K562 (cell line): ENCODE measurements at regions not wholly inside any gene's neighbourhood (a gene's known extent, or its start where the extent isn't known, plus 50 kb on each side); places are given as distances from the start of the nearest gene placed in this dataset.

ENCODE experiments used
- ATAC-seq: fragments of 200-7000 bp; cut with Tn5 transposase; 3 replicates; pipeline ENCODE4 v1.9.1; 2020; ENCODE audit warnings: moderate library complexity
- BruUV-seq: library from RNA; stranded (reverse); fragments of 400-500 nt; replicated peaks from 2 replicates; lab custom pipeline; 2021; lab: Mats Ljungman, UMichigan
- CTCF ChIA-PET: fragments of 300-600 bp; formaldehyde crosslinking; extraction: SDS; loops from one replicate; lab custom pipeline; 2021; ENCODE audit warnings: low intra/inter-chr PET ratio; lab: Yijun Ruan, JAX
- POLR2A ChIA-PET: fragments of 300-600, 350-650 bp; sonication (Branson Sonifier 250); formaldehyde crosslinking; extraction: SDS; loops from one replicate; lab custom pipeline; 2021; ENCODE audit warnings: antibody characterized with exemption, inconsistent platforms; lab: Yijun Ruan, JAX
- DNase-seq, 4 experiments: peaks; one replicate each; pipeline versions ENCODE4 v3.0.0 to v3.0.0-alpha.2; 2011 to 2018; ENCODE audit warnings: low spot score in 3 of 4, mixed read lengths in 3 of 4; ENCODE audit errors: extremely low read depth in 1 of 4
- FAIRE-seq: peaks from 2 replicates; lab custom pipeline; 2011; peaks lifted over from hg19 to GRCh38; lab: Jason Lieb, UNC
- H2AFZ ChIP-seq: 2 replicates; pipeline ENCODE4 v1.6.0; 2011; ENCODE audit warnings: low read depth, low read length, control low read depth, inconsistent platforms
- H3K27ac ChIP-seq: fragments of 200-600 bp; 3 replicates; pipeline ENCODE4 v1.8.0; 2011; ENCODE audit warnings: low read depth, mild to moderate bottlenecking, control low read depth, inconsistent platforms, low read length, moderate library complexity, mixed read lengths; ENCODE audit errors: extremely low read depth
- H3K27me3 ChIP-seq, 2 experiments: fragments of 300-600 bp in 1 of 2; 2 replicates in 1 of 2; 3 replicates in 1 of 2; pipeline versions ENCODE4 v1.6.0 to v1.8.0; 2011; ENCODE audit warnings: inconsistent platforms in 2 of 2, low read length in 2 of 2, mild to moderate bottlenecking in 1 of 2, mixed read lengths in 1 of 2, moderate library complexity in 1 of 2; ENCODE audit not compliant: control insufficient read depth in 2 of 2, insufficient read depth in 2 of 2
- H3K36me3 ChIP-seq: fragments of 300-600 bp; 3 replicates; pipeline ENCODE4 v1.8.0; 2011; ENCODE audit warnings: mild to moderate bottlenecking, low read length, inconsistent platforms; ENCODE audit not compliant: control insufficient read depth, insufficient read depth
- H3K4me1 ChIP-seq, 2 experiments: fragments of 200-600 bp in 1 of 2; replicated peaks in 1 of 2; 2 replicates in 1 of 2; 3 replicates in 1 of 2; pipeline versions ENCODE4 v1.5.1 to v1.8.0; 2011; ENCODE audit warnings: inconsistent platforms in 2 of 2, low read length in 2 of 2, mild to moderate bottlenecking in 1 of 2, mixed read lengths in 1 of 2, moderate library complexity in 1 of 2; ENCODE audit not compliant: control insufficient read depth in 2 of 2, insufficient read depth in 2 of 2
- H3K4me2 ChIP-seq: 2 replicates; pipeline ENCODE4 v1.6.1; 2011; ENCODE audit warnings: low read length, control low read depth, inconsistent platforms, mixed read lengths; ENCODE audit not compliant: insufficient read depth
- H3K4me3 ChIP-seq: fragments of 200-600 bp; sonication (generic), shearing (Covaris generic); 2 replicates; pipeline ENCODE4 v1.5.1; 2016; ENCODE audit warnings: control low read depth, inconsistent platforms
- H3K79me2 ChIP-seq: fragments of 200-600 bp; 3 replicates; pipeline ENCODE4 v1.8.0; 2011; ENCODE audit warnings: low read length, inconsistent platforms; ENCODE audit not compliant: control insufficient read depth, insufficient read depth
- H3K9ac ChIP-seq, 2 experiments: 2 replicates each; pipeline versions ENCODE4 v1.6.0 to v1.6.1; 2011; ENCODE audit warnings: low read depth in 2 of 2, low read length in 2 of 2, control low read depth in 1 of 2, inconsistent platforms in 1 of 2, mild to moderate bottlenecking in 1 of 2, mixed read lengths in 1 of 2; ENCODE audit not compliant: insufficient read depth in 1 of 2
- H3K9me1 ChIP-seq: one replicate; pipeline ENCODE4 v1.6.0; 2011; ENCODE audit warnings: inconsistent platforms, mild to moderate bottlenecking, low read length, moderate library complexity; ENCODE audit not compliant: control insufficient read depth, insufficient read depth
- H3K9me3 ChIP-seq: replicated peaks from 2 replicates; pipeline ENCODE4 v1.5.1; 2011; ENCODE audit warnings: low read depth, low read length, inconsistent platforms; ENCODE audit not compliant: control insufficient read depth, insufficient read depth
- H4K20me1 ChIP-seq: replicated peaks from 2 replicates; pipeline ENCODE4 v1.6.1; 2011; ENCODE audit warnings: low read length, inconsistent platforms, mixed read lengths; ENCODE audit not compliant: control insufficient read depth, insufficient read depth
- CEBPG ChIP-seq, 3 experiments: fragments of 200-800 bp in 1 of 3; sonication (Bioruptor generic) in 1 of 3; sonication (generic) in 1 of 3; formaldehyde crosslinking in 1 of 3; IDR thresholded peaks in 2 of 3; conservative IDR thresholded peaks in 1 of 3; 2 replicates each; pipeline versions ENCODE4 v1.6.1 to v1.8.0; 2016 to 2022; ENCODE audit warnings: missing compliant biosample characterization in 2 of 3, missing genetic modification characterization in 2 of 3, mild to moderate bottlenecking in 1 of 3, missing genetic modification reagents in 1 of 3
- FOXA3 ChIP-seq, 2 experiments: fragments of 450-650 bp in 1 of 2; sonication (generic) in 1 of 2; formaldehyde crosslinking; IDR thresholded peaks in 1 of 2; conservative IDR thresholded peaks in 1 of 2; 2 replicates each; pipeline versions ENCODE4 v1.4.0 to v1.8.0; 2020 to 2022; ENCODE audit warnings: mild to moderate bottlenecking in 2 of 2, missing genetic modification reagents in 1 of 2
- ZNF24 ChIP-seq: fragments of 450-650 bp; IDR thresholded peaks from 2 replicates; pipeline ENCODE4 v1.6.1; 2016
- ZNF324 ChIP-seq: fragments of 250-450 bp; sonication (Bioruptor Pico); IDR thresholded peaks from 2 replicates; pipeline ENCODE4 v1.4.0; 2020; ENCODE audit warnings: mild to moderate bottlenecking
- WGBS: fragments of 100-300 bp; shearing (Covaris generic); methylation state at CpG from one replicate; pipeline ENCODE4 v1.1.6; 2016; ENCODE audit warnings: low coverage, mixed read lengths; ENCODE audit not compliant: insufficient coverage; ENCODE audit errors: missing lambda C conversion rate; 5-methylcytosine and 5-hydroxymethylcytosine counted together
- in situ Hi-C: fragments of 300-500 bp; cut with MboI; formaldehyde crosslinking; loops from 4 replicates; pipeline ENCODE4 v1.15.0; 2018; ENCODE audit warnings: inconsistent platforms, mixed read lengths
- intact Hi-C: fragments of 100-400 bp; cut with micrococcal nuclease; formaldehyde crosslinking; loops from 2 replicates; pipeline ENCODE4 v1.14.2; 2022
- TF ChIP-seq, protein P1 (sequence below): fragments of 450-650 bp; IDR thresholded peaks from 2 replicates; pipeline ENCODE4 v1.6.1; 2016; ENCODE audit warnings: low read depth

DNA sequence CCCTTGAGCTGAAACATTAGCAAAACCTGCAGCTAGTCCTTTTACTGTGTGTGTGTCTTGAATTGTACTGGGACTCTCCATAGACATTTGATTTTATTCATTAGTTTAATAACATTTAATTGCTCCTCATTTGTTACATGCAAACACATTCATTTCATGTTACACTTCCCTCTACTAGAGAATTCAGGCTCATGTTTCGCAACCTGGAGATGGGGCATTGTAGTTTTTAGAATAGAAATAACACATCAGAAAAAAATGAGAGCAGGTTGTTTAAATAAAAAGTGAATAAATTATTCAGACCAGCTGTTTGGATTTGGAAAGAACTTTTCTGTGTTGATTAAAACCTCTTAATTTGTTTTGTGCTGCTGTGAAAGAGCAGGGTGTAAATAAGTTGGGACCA, 243.9 kb downstream of the ETV1 start:
- DNase-seq (no peak), FAIRE-seq (no peak), ATAC-seq (no peak)
- TF ChIP-seq FOXA3 (CRISPR knock-in tag; conservative IDR thresholded peaks at IDR 0.05 in 1 of 2, IDR thresholded peaks at IDR 0.05 in 1 of 2) (no peak), CEBPG (CRISPR knock-in tag; IDR thresholded peaks at IDR 0.05) (no peak), CEBPG (tag; conservative IDR thresholded peaks at IDR 0.05 in 1 of 2, IDR thresholded peaks at IDR 0.05 in 1 of 2) (peak in 1 of 2 experiments; percentile 30; a peak in 1 of 4 replicates), ZNF324 (CRISPR knock-in tag) (no peak), ZNF24 (no peak)
- TF ChIP-seq, protein P1, sequence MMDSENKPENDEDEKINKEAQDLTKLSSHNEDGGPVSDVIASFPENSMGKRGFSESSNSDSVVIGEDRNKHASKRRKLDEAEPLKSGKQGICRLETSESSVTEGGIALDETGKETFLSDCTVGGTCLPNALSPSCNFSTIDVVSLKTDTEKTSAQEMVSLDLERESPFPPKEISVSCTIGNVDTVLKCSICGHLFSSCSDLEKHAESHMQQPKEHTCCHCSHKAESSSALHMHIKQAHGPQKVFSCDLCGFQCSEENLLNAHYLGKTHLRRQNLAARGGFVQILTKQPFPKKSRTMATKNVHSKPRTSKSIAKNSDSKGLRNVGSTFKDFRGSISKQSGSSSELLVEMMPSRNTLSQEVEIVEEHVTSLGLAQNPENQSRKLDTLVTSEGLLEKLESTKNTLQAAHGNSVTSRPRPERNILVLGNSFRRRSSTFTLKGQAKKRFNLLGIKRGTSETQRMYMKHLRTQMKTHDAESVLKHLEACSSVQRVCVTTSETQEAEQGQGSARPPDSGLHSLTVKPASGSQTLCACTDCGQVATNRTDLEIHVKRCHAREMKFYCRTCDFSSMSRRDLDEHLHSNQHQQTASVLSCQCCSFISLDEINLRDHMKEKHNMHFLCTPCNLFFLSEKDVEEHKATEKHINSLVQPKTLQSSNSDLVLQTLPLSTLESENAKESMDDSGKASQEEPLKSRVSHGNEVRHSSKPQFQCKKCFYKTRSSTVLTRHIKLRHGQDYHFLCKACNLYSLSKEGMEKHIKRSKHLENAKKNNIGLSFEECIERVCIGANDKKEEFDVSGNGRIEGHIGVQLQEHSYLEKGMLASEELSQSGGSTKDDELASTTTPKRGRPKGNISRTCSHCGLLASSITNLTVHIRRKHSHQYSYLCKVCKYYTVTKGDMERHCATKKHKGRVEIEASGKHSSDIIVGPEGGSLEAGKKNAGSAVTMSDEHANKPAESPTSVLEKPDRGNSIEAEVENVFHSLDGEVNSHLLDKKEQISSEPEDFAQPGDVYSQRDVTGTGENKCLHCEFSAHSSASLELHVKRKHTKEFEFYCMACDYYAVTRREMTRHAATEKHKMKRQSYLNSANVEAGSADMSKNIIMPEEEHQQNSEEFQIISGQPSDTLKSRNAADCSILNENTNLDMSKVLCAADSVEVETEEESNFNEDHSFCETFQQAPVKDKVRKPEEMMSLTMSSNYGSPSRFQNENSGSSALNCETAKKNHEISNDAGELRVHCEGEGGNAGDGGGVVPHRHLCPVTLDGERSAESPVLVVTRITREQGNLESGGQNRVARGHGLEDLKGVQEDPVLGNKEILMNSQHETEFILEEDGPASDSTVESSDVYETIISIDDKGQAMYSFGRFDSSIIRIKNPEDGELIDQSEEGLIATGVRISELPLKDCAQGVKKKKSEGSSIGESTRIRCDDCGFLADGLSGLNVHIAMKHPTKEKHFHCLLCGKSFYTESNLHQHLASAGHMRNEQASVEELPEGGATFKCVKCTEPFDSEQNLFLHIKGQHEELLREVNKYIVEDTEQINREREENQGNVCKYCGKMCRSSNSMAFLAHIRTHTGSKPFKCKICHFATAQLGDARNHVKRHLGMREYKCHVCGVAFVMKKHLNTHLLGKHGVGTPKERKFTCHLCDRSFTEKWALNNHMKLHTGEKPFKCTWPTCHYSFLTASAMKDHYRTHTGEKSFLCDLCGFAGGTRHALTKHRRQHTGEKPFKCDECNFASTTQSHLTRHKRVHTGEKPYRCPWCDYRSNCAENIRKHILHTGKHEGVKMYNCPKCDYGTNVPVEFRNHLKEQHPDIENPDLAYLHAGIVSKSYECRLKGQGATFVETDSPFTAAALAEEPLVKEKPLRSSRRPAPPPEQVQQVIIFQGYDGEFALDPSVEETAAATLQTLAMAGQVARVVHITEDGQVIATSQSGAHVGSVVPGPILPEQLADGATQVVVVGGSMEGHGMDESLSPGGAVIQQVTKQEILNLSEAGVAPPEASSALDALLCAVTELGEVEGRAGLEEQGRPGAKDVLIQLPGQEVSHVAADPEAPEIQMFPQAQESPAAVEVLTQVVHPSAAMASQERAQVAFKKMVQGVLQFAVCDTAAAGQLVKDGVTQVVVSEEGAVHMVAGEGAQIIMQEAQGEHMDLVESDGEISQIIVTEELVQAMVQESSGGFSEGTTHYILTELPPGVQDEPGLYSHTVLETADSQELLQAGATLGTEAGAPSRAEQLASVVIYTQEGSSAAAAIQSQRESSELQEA = no peak
- no peak overlapping the region for H3K9ac ChIP-seq
- in situ Hi-C loops = no loop called here
- no peaks in the 10 kb centered on the region for H3K27me3 ChIP-seq
- no peaks in the 10 kb centered on the region; the same call in 1 of the 2 replicates for H3K9me3 ChIP-seq
- H3K36me3 ChIP-seq = no peaks in the 10 kb centered on the region
- no peak overlapping the region for H3K4me3 ChIP-seq
- H2AFZ ChIP-seq = no peak overlapping the region
- ChIA-PET CTCF (no interaction called here), POLR2A (interaction anchor here (1.3 kb wide), 1 partner anchor 13 kb away, joined by 4 read pairs; no protein-coding TSS in a partner anchor)
- no peak overlapping the region for H3K4me2 ChIP-seq
- no peaks in the 10 kb centered on the region for H3K9me1 ChIP-seq
- H3K4me1 ChIP-seq = no peaks in the 10 kb centered on the region
- no peaks in the 10 kb centered on the region for H4K20me1 ChIP-seq
- H3K27ac ChIP-seq = no peak overlapping the region
- no TSS peak for BruUV-seq
- no peaks in the 10 kb centered on the region for H3K79me2 ChIP-seq
- intact Hi-C loops = loop anchor here (1.0 kb wide), 1 partner anchor 8 kb away; no protein-coding TSS in a partner anchor
- WGBS = 31% methylated on average over 1 of the region's 1 CpG
